Muscle layer of colon (tissue), 2 donors: ENCODE measurements at regions not wholly inside any gene's neighbourhood (a gene's known extent, or its start where the extent isn't known, plus 50 kb on each side); places are given as distances from the start of the nearest gene placed in this dataset.
"Not testable (repeated sequence)": the region's sequence is repeated elsewhere in the genome, so short reads cannot be mapped to it uniquely, and the experiment has no call there.

Experiments used
- H3K27ac ChIP-seq: one replicate; pipeline ENCODE4 v1.7.0; 2013; ENCODE audit warnings: low read depth, mild to moderate bottlenecking, low read length, moderate library complexity
- H3K27me3 ChIP-seq, 2 donors: one replicate each; pipeline ENCODE4 v1.7.0; 2013; ENCODE audit warnings: low read length in 2 of 2, mild to moderate bottlenecking in 2 of 2; ENCODE audit not compliant: insufficient read depth in 2 of 2, control insufficient read depth in 1 of 2
- H3K36me3 ChIP-seq: one replicate; pipeline ENCODE4 v1.7.0; 2013; ENCODE audit warnings: mild to moderate bottlenecking, low read length; ENCODE audit not compliant: insufficient read depth
- H3K4me1 ChIP-seq: one replicate; pipeline ENCODE4 v1.7.0; 2013; ENCODE audit warnings: mild to moderate bottlenecking, low read length; ENCODE audit not compliant: insufficient read depth
- H3K4me3 ChIP-seq, 2 donors: one replicate each; pipeline ENCODE4 v1.7.0; 2013; ENCODE audit warnings: low read length in 2 of 2, low read depth in 1 of 2, mild to moderate bottlenecking in 1 of 2, moderate library complexity in 1 of 2
- H3K9ac ChIP-seq: one replicate; pipeline ENCODE4 v1.7.0; 2013; ENCODE audit warnings: low read length
- H3K9me3 ChIP-seq: one replicate; pipeline ENCODE4 v1.7.0; 2013; ENCODE audit warnings: mild to moderate bottlenecking, low read length
- donor health status: abdominal sarcoma.
- donor health status: Adenocarcinoma of cecum.

DNA sequence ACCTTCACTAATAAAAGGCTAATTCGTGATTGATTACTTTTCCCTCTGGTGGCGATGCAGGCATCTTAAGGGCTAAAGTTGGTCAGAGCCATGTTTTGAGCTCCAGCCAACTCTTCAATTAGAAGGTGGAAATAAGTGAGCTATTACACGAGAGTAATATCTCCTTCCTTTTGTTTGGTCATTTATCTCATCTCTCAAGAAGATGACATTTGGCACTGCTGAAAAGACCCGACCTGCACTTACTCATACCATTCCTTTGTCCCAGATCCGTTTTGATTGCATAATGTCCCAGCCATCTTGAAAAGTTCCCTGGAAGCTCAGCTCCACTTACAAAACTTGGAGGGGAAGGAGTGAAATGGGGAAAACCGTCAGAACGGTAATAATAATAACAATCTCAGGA is 316.2 kb downstream of the VRK1 start:
- Histone ChIP-seq H3K27ac (no peak overlapping the region), H3K36me3 (no peaks in the 10 kb centered on the region), H3K27me3 (no peaks in the 10 kb centered on the region), H3K4me1 (no peaks in the 10 kb centered on the region), H3K9ac (no peak overlapping the region), H3K4me3 (no peak overlapping the region), H3K9me3 (no peaks in the 10 kb centered on the region)

- no peaks in the 10 kb centered on the region for H3K36me3 ChIP-seq
- no peaks in the 10 kb centered on the region for H3K4me1 ChIP-seq
- H3K27ac ChIP-seq: no peak overlapping the region
- H3K4me3 ChIP-seq: no peak overlapping the region
- H3K27me3 ChIP-seq: no peaks in the 10 kb centered on the region
- H3K9ac ChIP-seq: no peak overlapping the region
- H3K9me3 ChIP-seq: no peaks in the 10 kb centered on the region
Measured at GRCh38 chr14:97116546-97116945, 319.4 kb downstream of the VRK1 start.

GRCh38 chr14:97117693-97118092 is 320.5 kb downstream of the VRK1 start:
- Histone ChIP-seq H3K4me1 (no peaks in the 10 kb centered on the region), H3K9ac (no peak overlapping the region), H3K4me3 (no peak overlapping the region), H3K9me3 (no peaks in the 10 kb centered on the region), H3K27ac (no peak overlapping the region), H3K27me3 (no peaks in the 10 kb centered on the region), H3K36me3 (no peaks in the 10 kb centered on the region)

- Histone ChIP-seq H3K4me3 (no peak overlapping the region), H3K27me3 (no peaks in the 10 kb centered on the region), H3K9me3 (no peaks in the 10 kb centered on the region), H3K9ac (no peak overlapping the region), H3K4me1 (no peaks in the 10 kb centered on the region), H3K36me3 (no peaks in the 10 kb centered on the region), H3K27ac (no peak overlapping the region)
Measured at GRCh38 chr14:97120204-97120603, 323.0 kb downstream of the VRK1 start.

DNA sequence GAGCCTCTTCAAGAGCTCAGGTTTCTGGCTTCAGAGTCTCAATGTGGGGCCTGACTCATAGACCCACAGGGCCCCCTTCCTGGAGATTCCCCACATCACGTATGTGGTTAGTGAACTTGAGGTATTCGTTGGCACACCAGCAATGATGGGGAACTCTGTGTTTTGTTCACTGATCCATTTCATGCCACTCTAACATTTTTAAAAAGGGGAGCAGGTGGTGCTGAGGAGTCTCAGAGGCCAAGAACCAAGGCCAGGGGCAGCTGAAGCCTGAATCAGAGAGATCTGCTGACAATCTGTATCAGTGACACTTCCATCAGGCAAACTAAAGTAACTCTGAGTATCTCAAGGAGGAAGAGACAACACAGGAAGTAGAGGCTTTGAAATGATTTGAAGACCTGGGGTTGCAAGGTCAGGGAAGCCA is 323.4 kb downstream of the VRK1 start:
- H3K9ac ChIP-seq: no peak overlapping the region
- H3K36me3 ChIP-seq: no peaks in the 10 kb centered on the region
- no peaks in the 10 kb centered on the region for H3K27me3 ChIP-seq
- no peaks in the 10 kb centered on the region for H3K4me1 ChIP-seq
- H3K27ac ChIP-seq: no peak overlapping the region
- H3K4me3 ChIP-seq: no peak overlapping the region
- H3K9me3 ChIP-seq: no peaks in the 10 kb centered on the region

DNA sequence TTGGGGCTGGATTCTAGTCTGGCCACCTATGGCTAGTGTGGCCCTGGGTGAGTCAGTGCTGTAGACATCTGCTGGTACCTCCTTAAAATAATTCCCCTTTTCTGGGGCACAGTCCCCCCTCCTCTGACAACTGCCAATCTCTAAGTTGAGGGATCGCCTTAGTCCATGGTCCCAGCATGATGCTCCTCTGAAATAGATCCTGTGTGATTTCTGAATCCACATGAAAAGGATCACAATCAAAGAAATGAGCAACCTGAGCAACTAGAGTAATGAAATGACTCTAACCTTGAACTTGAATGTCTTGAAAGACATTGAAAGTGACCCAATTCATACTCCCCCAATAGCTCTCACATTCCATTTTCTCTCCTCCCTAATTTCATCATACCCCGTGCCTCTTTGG is 332.5 kb downstream of the VRK1 start:
- Histone ChIP-seq H3K4me1 (no peaks in the 10 kb centered on the region), H3K4me3 (no peak overlapping the region), H3K36me3 (no peaks in the 10 kb centered on the region), H3K27ac (no peak overlapping the region), H3K9me3 (no peaks in the 10 kb centered on the region), H3K27me3 (no peaks in the 10 kb centered on the region), H3K9ac (no peak overlapping the region)

- H3K36me3 ChIP-seq, H3K4me3 ChIP-seq, H3K9ac ChIP-seq, H3K4me1 ChIP-seq, H3K27me3 ChIP-seq, H3K27ac ChIP-seq, H3K9me3 ChIP-seq: not testable (repeated sequence)
Measured at GRCh38 chr14:97135847-97136246, 338.7 kb downstream of the VRK1 start.

GRCh38 chr14:97137705-97138104 is 340.5 kb downstream of the VRK1 start:
- Histone ChIP-seq H3K9ac (no peak overlapping the region), H3K9me3 (no peaks in the 10 kb centered on the region), H3K4me3 (no peak overlapping the region), H3K4me1 (no peaks in the 10 kb centered on the region), H3K36me3 (no peaks in the 10 kb centered on the region), H3K27ac (no peak overlapping the region), H3K27me3 (no peaks in the 10 kb centered on the region)

GRCh38 chr14:97138801-97139200 is 341.6 kb downstream of the VRK1 start:
- no peaks in the 10 kb centered on the region for H3K4me1 ChIP-seq

DNA sequence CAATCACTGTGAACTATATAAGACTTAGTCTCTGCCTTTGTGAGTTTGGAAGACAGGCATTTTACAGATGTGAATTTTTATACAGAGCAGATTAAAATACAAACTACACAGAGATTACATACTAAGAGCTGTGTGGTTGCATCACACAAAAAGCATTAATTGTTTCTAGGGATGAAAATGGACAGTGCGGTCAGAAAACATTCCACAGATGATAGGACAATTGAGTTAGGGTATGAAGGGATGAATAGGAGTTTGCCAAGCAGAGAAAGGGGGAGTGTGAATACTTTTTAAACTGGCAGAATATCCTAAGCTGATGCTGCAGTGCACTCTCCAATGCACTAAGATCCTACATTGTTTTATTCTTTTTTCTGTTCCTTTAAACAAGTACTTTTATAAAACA is 345.8 kb downstream of the VRK1 start:
- Histone ChIP-seq H3K4me3 (no peak overlapping the region), H3K4me1 (no peaks in the 10 kb centered on the region), H3K27ac (no peak overlapping the region), H3K27me3 (no peaks in the 10 kb centered on the region), H3K36me3 (no peaks in the 10 kb centered on the region), H3K9me3 (no peaks in the 10 kb centered on the region), H3K9ac (no peak overlapping the region)

More at GRCh38 chr14:97138801-97139200, 341.6 kb downstream of the VRK1 start:
- H3K9ac ChIP-seq: no peak overlapping the region
- no peak overlapping the region for H3K4me3 ChIP-seq
- no peak overlapping the region for H3K27ac ChIP-seq
- no peaks in the 10 kb centered on the region for H3K27me3 ChIP-seq
- no peaks in the 10 kb centered on the region for H3K36me3 ChIP-seq
- H3K9me3 ChIP-seq: no peaks in the 10 kb centered on the region

DNA sequence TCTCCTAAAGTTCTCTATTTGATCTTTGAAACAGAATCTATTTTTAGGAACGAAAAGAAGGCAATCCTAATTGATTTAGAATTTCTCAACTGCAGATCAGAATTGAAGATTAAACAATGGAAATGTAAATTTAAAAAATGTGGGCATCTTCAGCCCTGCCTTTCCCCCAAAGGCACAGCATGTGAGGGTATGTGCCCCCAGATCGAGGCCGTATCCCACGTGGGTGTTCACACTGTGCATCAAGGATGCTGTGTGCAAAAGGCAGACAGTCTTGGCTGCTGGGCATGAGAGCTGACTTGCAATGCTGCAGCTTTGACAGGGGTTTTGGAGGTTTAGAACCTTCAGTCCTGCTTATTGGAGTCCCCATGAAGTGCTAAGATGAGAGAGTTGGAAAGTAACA is 346.3 kb downstream of the VRK1 start:
- no peaks in the 10 kb centered on the region for H3K4me1 ChIP-seq
- H3K4me3 ChIP-seq: no peak overlapping the region
- H3K36me3 ChIP-seq: no peaks in the 10 kb centered on the region
- H3K27me3 ChIP-seq: no peaks in the 10 kb centered on the region
- H3K9ac ChIP-seq: no peak overlapping the region
- H3K9me3 ChIP-seq: no peaks in the 10 kb centered on the region
- H3K27ac ChIP-seq: no peak overlapping the region

GRCh38 chr14:97148021-97148420 is 350.8 kb downstream of the VRK1 start:
- not testable (repeated sequence) for H3K4me1 ChIP-seq, H3K27me3 ChIP-seq, H3K36me3 ChIP-seq, H3K9me3 ChIP-seq, H3K9ac ChIP-seq, H3K27ac ChIP-seq, H3K4me3 ChIP-seq
